Dendritic cell treated with granulocyte-macrophage colony-stimulating factor and Interleukin-4, amounts not matched to agents 40 ng/mL and 50 ng/mL, for 4 days (primary cell): ENCODE measurements at regions not wholly inside any gene's neighbourhood (a gene's known extent, or its start where the extent isn't known, plus 50 kb on each side); places are given as distances from the start of the nearest gene placed in this dataset.

Source experiments
- H3K27ac Mint-ChIP-seq: one replicate; pipeline ENCODE4 v1.8.0; 2022; ENCODE audit warnings: mild to moderate bottlenecking, mixed read lengths
- H3K27me3 Mint-ChIP-seq: one replicate; pipeline ENCODE4 v1.8.0; 2022; ENCODE audit warnings: mild to moderate bottlenecking, mixed read lengths
- H3K36me3 Mint-ChIP-seq: one replicate; pipeline ENCODE4 v1.8.0; 2022; ENCODE audit warnings: low read depth, mixed read lengths
- H3K4me1 Mint-ChIP-seq: one replicate; pipeline ENCODE4 v1.8.0; 2022; ENCODE audit warnings: low read depth, mixed read lengths
- H3K4me3 Mint-ChIP-seq: one replicate; pipeline ENCODE4 v1.8.0; 2022; ENCODE audit warnings: mild to moderate bottlenecking, moderate library complexity, mixed read lengths
- H3K9me3 Mint-ChIP-seq: one replicate; pipeline ENCODE4 v1.8.0; 2022; ENCODE audit warnings: mixed read lengths
- intact Hi-C: fragments of 100-400 bp; cut with micrococcal nuclease; formaldehyde crosslinking; loops from one replicate; pipeline ENCODE4 v1.15.0; 2022

DNA sequence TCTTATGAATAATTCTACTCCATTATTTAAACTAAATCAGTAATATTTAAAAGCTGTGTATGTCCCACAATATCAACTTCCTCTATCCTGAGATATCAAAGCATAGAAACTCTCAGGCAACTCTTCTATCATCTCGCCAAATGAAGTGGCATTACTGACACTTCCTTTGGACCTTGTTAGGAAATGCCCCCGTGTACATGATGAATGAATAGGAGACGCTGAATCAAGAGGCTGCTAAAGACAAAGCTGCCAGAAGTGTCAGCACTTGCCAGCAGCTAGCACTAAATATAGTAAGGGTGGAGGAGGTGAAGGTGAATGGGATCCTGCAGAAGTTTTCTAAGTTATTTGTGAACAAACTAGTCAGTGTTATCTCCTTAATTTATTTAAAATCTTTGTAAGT, 99.5 kb upstream of the BLTP1 start:
- no peak overlapping the region for H3K4me3 Mint-ChIP-seq
- no peaks in the 10 kb centered on the region for H3K36me3 Mint-ChIP-seq
- no peaks in the 10 kb centered on the region for H3K9me3 Mint-ChIP-seq
- H3K27ac Mint-ChIP-seq: no peak overlapping the region
- H3K27me3 Mint-ChIP-seq: no peaks in the 10 kb centered on the region
- no peaks in the 10 kb centered on the region for H3K4me1 Mint-ChIP-seq
- intact Hi-C loops: no loop called here

DNA sequence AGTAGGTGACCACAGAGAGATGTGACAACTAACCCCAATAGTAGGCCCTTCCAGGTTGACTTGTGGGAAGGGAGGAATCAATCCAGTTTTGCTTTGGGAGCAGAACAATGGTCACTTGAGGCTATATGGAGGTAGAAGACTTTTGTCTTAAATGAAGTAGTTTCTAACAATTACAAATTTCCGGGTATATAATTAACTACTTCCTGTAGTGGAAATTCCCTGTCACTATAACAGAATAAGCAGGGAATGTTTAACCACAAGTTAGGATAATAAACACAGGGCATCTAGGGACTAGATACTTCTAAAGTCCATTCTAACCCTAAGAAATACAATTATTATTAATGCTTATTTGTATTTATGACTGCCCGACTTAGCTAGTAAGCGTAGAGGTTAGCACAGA, 99.0 kb upstream of the TRPC3 start:
- Mint-ChIP-seq H3K27ac (no peak overlapping the region), H3K36me3 (no peaks in the 10 kb centered on the region), H3K4me1 (no peaks in the 10 kb centered on the region), H3K4me3 (no peak overlapping the region), H3K27me3 (no peaks in the 10 kb centered on the region), H3K9me3 (no peaks in the 10 kb centered on the region)
- intact Hi-C loops: no loop called here

DNA sequence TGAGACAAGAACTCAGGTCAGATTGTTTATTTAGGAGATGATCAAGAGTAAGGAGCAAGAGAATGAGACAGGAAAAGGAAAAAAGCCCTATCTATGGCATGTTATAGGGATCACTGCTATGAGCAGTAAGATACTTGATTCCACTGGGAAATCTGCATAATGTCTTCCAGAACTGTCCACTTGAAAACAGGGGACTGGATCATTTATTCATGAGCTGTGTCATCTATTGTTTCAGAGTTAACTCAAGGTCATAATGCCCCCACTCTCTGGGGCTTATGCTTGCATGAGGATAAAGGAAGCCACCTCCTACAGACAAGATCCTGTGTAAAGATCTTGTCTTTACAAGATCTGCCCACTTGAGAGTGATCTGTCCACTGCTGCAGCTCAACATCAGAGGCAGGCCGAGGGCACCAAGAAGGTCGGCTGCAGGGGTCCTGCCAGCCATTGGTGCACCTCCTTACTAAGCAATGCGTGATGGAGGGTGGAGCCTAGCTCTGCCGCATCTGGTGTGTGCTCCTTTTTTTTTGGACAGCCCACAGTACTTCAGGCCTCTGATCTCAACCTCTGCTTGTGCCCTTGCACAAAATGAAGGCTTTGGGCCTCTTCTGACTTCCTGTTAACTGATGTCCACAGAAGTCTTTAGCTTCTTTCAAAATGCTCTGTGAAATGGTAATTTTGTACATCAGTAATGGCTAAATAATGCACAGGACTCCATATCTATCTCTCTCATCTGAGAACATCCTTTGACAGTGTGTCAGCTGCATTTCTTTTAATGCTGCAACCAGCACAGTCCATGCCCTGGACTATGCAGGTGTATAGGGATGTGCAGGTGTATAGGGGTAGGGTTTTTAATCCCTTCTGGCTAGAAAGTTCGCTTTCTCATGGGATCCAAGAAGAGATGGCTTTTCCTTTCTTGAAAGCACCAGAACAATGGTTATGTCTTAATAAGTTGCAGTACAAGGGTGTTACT, 95.9 kb upstream of the TRPC3 start:
- Mint-ChIP-seq H3K27ac (no peak overlapping the region), H3K4me1 (no peaks in the 10 kb centered on the region), H3K27me3 (no peaks in the 10 kb centered on the region), H3K9me3 (no peaks in the 10 kb centered on the region), H3K36me3 (no peaks in the 10 kb centered on the region), H3K4me3 (no peak overlapping the region)
- intact Hi-C loops: no loop called here

DNA sequence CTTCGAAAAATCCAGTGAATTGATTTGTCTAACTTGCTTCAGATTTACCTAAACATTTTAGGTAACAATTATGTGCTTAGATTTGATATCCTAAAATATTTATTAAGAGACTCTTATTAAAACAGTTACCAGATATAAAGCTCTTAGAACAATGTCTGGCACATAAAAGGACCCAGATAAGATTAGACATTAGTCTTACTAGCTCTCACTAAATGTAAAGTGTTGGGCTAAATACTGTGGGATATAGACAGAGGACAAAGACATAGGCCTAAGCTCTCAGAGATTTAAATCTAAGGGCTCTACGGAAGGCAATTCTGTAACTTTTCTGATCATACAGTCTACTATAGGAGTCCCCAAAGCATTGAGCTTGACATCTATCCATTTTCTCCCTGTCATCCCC, 94.4 kb upstream of the TRPC3 start:
- Mint-ChIP-seq H3K27me3 (no peaks in the 10 kb centered on the region), H3K27ac (no peak overlapping the region), H3K4me1 (no peaks in the 10 kb centered on the region), H3K9me3 (no peaks in the 10 kb centered on the region), H3K36me3 (no peaks in the 10 kb centered on the region), H3K4me3 (no peak overlapping the region)
- intact Hi-C loops: no loop called here

DNA sequence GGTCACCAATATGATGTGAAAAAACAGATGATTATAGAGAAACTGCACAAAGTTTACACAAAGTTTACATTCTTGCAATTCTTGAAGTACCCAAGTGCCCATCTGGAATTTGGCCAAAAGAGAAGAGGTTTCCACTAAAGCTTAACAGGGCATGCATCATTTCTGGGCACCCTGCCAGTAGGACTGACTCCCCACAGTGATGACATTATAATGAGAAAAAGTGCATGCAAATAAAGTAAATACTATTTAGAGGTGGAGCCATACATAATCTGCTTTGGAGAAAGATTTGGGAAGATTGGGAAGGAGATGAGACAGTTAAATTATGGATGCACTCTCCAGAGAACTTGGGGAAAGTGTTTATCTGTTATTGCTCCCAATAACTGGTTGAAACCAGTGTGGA, 93.7 kb upstream of the TRPC3 start:
- Mint-ChIP-seq H3K36me3 (no peaks in the 10 kb centered on the region), H3K27me3 (no peaks in the 10 kb centered on the region), H3K27ac (no peak overlapping the region), H3K9me3 (no peaks in the 10 kb centered on the region), H3K4me1 (no peaks in the 10 kb centered on the region), H3K4me3 (no peak overlapping the region)
- intact Hi-C loops: no loop called here

DNA sequence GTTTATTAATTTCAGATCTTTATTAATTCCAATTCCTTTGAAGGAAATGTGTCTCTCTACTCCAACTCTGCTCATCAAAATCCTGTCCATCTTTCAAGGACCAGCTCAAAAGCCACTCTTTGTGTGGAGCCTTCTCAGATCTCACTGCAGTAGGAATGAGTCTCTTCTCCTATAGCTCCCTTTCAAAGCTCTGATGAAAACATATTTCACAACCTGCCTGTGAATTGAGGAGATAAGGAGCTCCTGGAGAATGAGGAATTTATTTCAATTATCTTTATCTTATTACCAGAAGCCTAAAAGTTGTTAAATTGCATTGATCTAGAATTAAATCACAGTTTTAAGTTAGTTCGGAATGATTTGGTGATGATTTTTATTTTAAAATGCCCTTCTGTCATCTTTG, 92.6 kb upstream of the TRPC3 start:
- intact Hi-C loops: no loop called here
- Mint-ChIP-seq H3K27me3 (no peaks in the 10 kb centered on the region), H3K36me3 (no peaks in the 10 kb centered on the region), H3K27ac (no peak overlapping the region), H3K4me1 (no peaks in the 10 kb centered on the region), H3K9me3 (no peaks in the 10 kb centered on the region), H3K4me3 (no peak overlapping the region)

DNA sequence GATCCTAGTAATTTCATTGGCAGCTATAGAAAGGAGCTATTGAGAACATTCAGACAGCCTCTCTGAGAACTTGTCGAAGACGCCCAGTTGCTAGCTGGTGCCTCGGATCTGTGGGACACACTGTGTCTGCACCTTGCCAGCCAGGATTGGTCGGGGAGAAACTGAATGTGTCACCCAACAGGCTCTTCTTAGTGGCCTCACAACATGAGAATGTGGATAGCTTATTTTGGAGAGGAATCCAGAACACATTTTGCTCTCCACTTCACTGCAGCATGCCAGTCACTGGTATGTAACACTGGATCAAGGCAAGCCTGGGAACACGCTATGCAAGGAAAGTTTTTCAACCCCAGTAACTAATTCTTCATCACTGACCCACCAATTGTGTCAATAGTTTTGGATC, 89.5 kb upstream of the TRPC3 start:
- Mint-ChIP-seq H3K27ac (no peak overlapping the region), H3K4me3 (no peak overlapping the region), H3K36me3 (no peaks in the 10 kb centered on the region), H3K27me3 (no peaks in the 10 kb centered on the region), H3K9me3 (no peaks in the 10 kb centered on the region), H3K4me1 (no peaks in the 10 kb centered on the region)
- intact Hi-C loops: no loop called here

DNA sequence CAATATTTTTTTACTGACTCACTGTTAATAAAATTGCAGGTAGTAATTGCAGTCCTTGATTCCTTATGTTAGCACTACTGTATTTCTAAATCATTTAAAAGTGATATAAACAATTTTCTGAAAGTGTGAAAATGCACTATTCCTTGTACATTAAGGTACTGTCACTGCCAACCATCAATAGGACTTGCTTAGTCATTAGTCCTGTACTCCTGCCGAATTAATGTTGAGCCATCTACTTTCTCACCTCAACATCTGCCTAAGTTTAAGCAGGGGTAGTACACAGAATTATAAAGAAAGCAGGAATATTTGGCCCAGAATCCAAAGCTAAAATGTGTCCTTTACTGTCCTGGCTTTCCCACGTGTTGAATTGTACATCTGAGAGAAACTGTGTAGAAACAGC, 87.0 kb upstream of the TRPC3 start:
- Mint-ChIP-seq H3K4me1 (no peaks in the 10 kb centered on the region), H3K4me3 (no peak overlapping the region), H3K27me3 (no peaks in the 10 kb centered on the region), H3K36me3 (no peaks in the 10 kb centered on the region), H3K9me3 (no peaks in the 10 kb centered on the region), H3K27ac (no peak overlapping the region)
- intact Hi-C loops: no loop called here

DNA sequence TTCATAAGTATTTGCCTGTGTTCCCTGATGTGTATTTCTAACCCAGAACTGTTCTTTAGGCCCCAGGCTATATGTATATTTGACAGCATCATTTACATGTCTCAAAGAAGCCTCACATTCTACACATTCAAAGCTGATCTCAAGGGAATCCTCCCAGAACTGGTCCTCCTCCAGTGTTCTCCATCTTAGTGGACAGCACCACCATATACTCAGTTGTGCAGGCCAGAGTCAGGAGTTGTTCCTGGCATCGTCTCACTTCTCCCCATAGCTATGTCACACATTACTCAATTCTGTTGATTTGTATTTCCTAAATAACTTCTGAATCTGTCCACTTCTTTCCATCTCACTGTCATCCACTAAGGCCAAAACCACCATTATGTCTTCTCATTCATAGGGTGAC, 82.8 kb upstream of the TRPC3 start:
- peaks cover 36% of the 10 kb centered on the region for H3K9me3 Mint-ChIP-seq
- H3K4me1 Mint-ChIP-seq: no peaks in the 10 kb centered on the region
- H3K36me3 Mint-ChIP-seq: no peaks in the 10 kb centered on the region
- no peak overlapping the region for H3K4me3 Mint-ChIP-seq
- no peaks in the 10 kb centered on the region for H3K27me3 Mint-ChIP-seq
- intact Hi-C loops: no loop called here
- no peak overlapping the region for H3K27ac Mint-ChIP-seq

DNA sequence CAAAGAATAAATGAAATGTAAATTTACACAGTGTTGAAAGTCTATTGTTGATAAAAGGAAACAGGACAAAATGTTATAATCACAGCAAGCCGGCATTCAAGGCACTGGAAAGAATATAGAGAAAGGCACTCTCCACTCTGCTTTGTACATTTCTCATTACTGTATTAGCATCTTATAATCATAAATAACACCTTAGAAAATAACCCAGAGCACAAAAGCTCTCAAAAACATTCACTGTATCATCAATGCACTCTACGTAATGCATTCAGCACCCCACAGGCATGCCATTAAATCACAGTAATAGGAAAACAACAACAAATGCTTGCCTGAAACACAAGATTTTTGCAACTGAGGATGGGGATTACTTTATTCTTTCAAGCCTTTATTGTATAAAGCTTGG, 75.3 kb upstream of the TRPC3 start:
- Mint-ChIP-seq H3K27me3 (peaks cover 3% of the 10 kb centered on the region), H3K4me3 (no peak overlapping the region), H3K9me3 (peaks cover 21% of the 10 kb centered on the region), H3K36me3 (no peaks in the 10 kb centered on the region), H3K27ac (no peak overlapping the region), H3K4me1 (no peaks in the 10 kb centered on the region)
- intact Hi-C loops: no loop called here

DNA sequence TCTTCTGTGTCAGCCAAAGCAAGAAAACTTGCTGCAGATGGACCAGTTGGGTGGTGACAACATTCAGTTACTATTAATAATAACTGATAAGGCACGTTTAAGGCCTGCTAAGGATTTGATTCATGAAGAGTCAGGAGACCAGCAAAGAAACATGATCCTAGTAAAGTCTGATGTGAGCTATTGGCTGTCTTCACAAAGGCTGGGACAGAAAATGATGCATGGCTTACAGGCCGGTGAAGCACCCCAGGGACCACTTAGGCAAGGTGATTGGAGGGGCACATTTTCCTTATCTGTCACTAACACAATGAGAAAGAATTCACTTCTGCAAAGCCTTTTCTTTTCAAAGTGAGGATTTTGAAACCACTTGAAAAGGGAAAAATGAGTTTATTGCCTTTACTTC, 65.4 kb upstream of the TRPC3 start:
- H3K9me3 Mint-ChIP-seq: peaks cover 18% of the 10 kb centered on the region
- no peak overlapping the region for H3K27ac Mint-ChIP-seq
- no peaks in the 10 kb centered on the region for H3K27me3 Mint-ChIP-seq
- no peaks in the 10 kb centered on the region for H3K36me3 Mint-ChIP-seq
- H3K4me1 Mint-ChIP-seq: no peaks in the 10 kb centered on the region
- no peak overlapping the region for H3K4me3 Mint-ChIP-seq
- intact Hi-C loops: no loop called here

DNA sequence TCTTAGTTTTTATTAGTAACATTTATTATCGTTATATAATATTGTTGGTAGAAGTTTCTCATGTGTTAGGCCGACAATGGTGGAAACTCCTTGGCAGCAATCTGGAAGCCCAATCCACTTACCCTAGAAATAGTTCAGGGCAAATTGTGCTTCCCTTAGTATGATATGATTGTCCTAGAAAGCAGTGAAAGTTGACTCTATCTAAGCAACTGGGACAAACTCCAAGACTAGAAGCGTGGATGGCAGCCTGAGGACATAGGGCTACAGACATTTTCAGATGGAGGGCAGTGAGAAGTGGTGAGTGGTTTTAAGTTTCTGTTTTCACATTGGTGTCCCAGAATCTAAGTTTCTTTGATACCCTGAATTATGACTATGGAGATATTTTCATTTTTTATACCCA, 63.3 kb upstream of the TRPC3 start:
- H3K9me3 Mint-ChIP-seq: peaks cover 18% of the 10 kb centered on the region
- H3K36me3 Mint-ChIP-seq: no peaks in the 10 kb centered on the region
- H3K4me1 Mint-ChIP-seq: no peaks in the 10 kb centered on the region
- no peak overlapping the region for H3K27ac Mint-ChIP-seq
- no peak overlapping the region for H3K4me3 Mint-ChIP-seq
- H3K27me3 Mint-ChIP-seq: no peaks in the 10 kb centered on the region
- intact Hi-C loops: no loop called here

DNA sequence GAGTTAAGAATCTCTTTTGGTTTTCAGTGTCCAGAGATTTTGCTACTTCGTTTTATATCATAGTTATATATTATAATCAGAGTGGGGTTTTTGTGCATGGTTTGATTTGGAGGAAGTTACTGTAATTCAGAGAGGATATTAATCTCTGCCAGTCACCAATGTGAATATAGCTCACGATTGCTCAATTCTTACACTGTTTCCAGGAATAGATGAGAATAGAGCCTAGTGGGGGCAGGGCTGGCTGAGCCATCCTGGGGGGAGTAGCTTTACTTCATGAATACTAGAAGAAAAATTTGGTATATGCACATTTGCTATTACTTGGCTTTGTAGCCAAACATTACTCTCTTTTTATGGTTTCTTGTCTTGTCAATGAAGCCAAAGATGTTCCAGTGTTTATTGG, 60.9 kb upstream of the TRPC3 start:
- no peaks in the 10 kb centered on the region for H3K4me1 Mint-ChIP-seq
- no peaks in the 10 kb centered on the region for H3K27me3 Mint-ChIP-seq
- H3K4me3 Mint-ChIP-seq: no peak overlapping the region
- no peaks in the 10 kb centered on the region for H3K9me3 Mint-ChIP-seq
- no peaks in the 10 kb centered on the region for H3K36me3 Mint-ChIP-seq
- no peak overlapping the region for H3K27ac Mint-ChIP-seq
- intact Hi-C loops: no loop called here

DNA sequence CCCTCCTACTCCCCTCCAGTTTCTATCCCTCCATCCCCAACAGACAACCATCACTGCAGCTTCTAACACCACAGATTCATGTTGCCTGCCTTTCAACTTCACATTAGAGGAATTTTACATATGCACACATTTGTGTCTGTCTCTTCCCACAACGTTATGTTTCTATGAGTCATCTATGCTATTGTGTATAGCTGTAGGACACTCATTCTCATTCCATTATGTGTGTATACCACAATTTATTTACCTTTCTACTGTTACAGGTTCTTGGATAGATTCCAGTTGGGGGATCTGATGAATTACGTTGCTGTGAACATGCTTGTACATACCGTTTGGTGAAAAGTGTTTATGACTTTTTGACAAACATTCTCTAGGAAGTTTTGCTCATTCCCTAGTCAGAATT, 58.8 kb upstream of the TRPC3 start:
- Mint-ChIP-seq H3K27me3 (no peaks in the 10 kb centered on the region), H3K4me1 (no peaks in the 10 kb centered on the region), H3K9me3 (no peaks in the 10 kb centered on the region), H3K4me3 (no peak overlapping the region), H3K36me3 (no peaks in the 10 kb centered on the region), H3K27ac (no peak overlapping the region)
- intact Hi-C loops: no loop called here

DNA sequence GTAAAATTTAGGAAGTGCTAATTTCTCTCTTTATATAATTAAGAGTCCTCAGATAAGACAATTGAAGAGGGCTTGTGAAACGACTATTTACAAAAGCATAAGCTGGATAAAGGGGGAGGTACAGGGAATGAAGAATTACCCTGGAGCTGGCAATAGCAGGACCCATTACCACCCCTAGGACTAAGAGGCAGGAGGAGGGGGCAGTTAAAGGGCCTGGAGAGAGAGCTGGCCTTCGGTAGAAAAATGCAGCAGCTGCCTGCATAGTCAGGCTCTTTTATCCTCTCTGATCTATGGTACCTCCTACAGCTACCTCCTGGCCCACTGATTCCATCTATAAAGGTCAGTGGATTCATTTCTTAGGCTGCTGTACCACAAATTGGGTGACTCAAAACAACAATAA, 57.7 kb upstream of the TRPC3 start:
- H3K4me3 Mint-ChIP-seq: no peak overlapping the region
- intact Hi-C loops: no loop called here
- no peaks in the 10 kb centered on the region for H3K4me1 Mint-ChIP-seq
- H3K27ac Mint-ChIP-seq: no peak overlapping the region
- no peaks in the 10 kb centered on the region for H3K9me3 Mint-ChIP-seq
- H3K27me3 Mint-ChIP-seq: no peaks in the 10 kb centered on the region
- no peaks in the 10 kb centered on the region for H3K36me3 Mint-ChIP-seq
